ENCODE measurements at regions not wholly inside any gene's neighbourhood (a gene's known extent, or its start where the extent isn't known, plus 50 kb on each side); places are given as distances from the start of the nearest gene placed in this dataset.

GRCh38 chr5:172588380-172588779 lies 52.7 kb upstream of the NEURL1B start:
- no peak for DNase-seq
- intact Hi-C loops (cut with DNase I), result no loop called here

- intact Hi-C loops (cut with DNase I), result no loop called here
- DNase-seq, result no peak
Observed at GRCh38 chr5:172587061-172587405, 54.0 kb upstream of the NEURL1B start.

- no peak for DNase-seq
- intact Hi-C loops (cut with DNase I), result no loop called here
Observed at GRCh38 chr5:172586125-172587060, 54.7 kb upstream of the NEURL1B start.

GRCh38 chr5:172585114-172585513 lies 55.9 kb upstream of the NEURL1B start:
- intact Hi-C loops (cut with DNase I), result no loop called here
- DNase-seq, result no peak

- no peak for DNase-seq
- intact Hi-C loops (cut with DNase I), result no loop called here
Observed at GRCh38 chr5:172584638-172585037, 56.4 kb upstream of the NEURL1B start.

GRCh38 chr5:172583931-172584511 lies 57.0 kb upstream of the NEURL1B start:
- intact Hi-C loops (cut with DNase I), result no loop called here
- no peak for DNase-seq

- no peak for DNase-seq
- intact Hi-C loops (cut with DNase I), result no loop called here
Observed at GRCh38 chr5:172582940-172583339, 58.1 kb upstream of the NEURL1B start.

GRCh38 chr5:172581315-172581714 lies 59.7 kb upstream of the NEURL1B start:
- intact Hi-C loops (cut with DNase I), result no loop called here
- DNase-seq, result no peak

GRCh38 chr5:172579403-172579990 lies 61.6 kb upstream of the NEURL1B start:
- intact Hi-C loops (cut with DNase I), result no loop called here
- DNase-seq, result no peak

- DNase-seq, result no peak
- intact Hi-C loops (cut with DNase I), result no loop called here
Observed at GRCh38 chr5:172577267-172577909, 63.7 kb upstream of the NEURL1B start.

GRCh38 chr5:172575816-172576545 lies 65.1 kb upstream of the NEURL1B start:
- peak in 5 of 42 donors; percentile 13 to 40 (median 25) for DNase-seq
- intact Hi-C loops (cut with DNase I), result no loop called here

GRCh38 chr5:172575416-172575815 lies 65.6 kb upstream of the NEURL1B start:
- no peak for DNase-seq
- intact Hi-C loops (cut with DNase I), result no loop called here

- intact Hi-C loops (cut with DNase I), result no loop called here
- peak in 35 of 42 donors; percentile 17 to 86 (median 56) for DNase-seq
Observed at GRCh38 chr5:172574871-172575223, 66.2 kb upstream of the NEURL1B start.

- intact Hi-C loops (cut with DNase I), result no loop called here
- DNase-seq, result peak in 18 of 42 donors; percentile 18 to 69 (median 33)
Observed at GRCh38 chr5:172573986-172574870, 66.8 kb upstream of the NEURL1B start.

- intact Hi-C loops (cut with DNase I), result no loop called here
- no peak for DNase-seq
Observed at GRCh38 chr5:172573120-172573882, 67.8 kb upstream of the NEURL1B start.

GRCh38 chr5:172572440-172572839 lies 68.6 kb upstream of the NEURL1B start:
- no peak for DNase-seq
- intact Hi-C loops (cut with DNase I), result no loop called here

- DNase-seq, result no peak
- intact Hi-C loops (cut with DNase I), result no loop called here
Observed at GRCh38 chr5:172571892-172572291, 69.2 kb upstream of the NEURL1B start.

GRCh38 chr5:172571413-172571812 lies 69.7 kb upstream of the NEURL1B start:
- DNase-seq, result no peak
- intact Hi-C loops (cut with DNase I), result no loop called here
